PC-9 (cell line): ENCODE measurements at regions not wholly inside any gene's neighbourhood (a gene's known extent, or its start where the extent isn't known, plus 50 kb on each side); places are given as distances from the start of the nearest gene placed in this dataset.

Source experiments
- BruUV-seq: library from RNA; stranded (reverse); fragments of 400-500 nt; replicated peaks from 2 replicates; lab custom pipeline; 2021; lab: Mats Ljungman, UMichigan
- CTCF ChIA-PET: fragments of 300-600 bp; sonication (Branson Sonifier 250); formaldehyde crosslinking; loops from one replicate; lab custom pipeline; 2022; ENCODE audit warnings: antibody characterized with exemption; lab: Charles Lee
- POLR2A ChIA-PET: fragments of 300-600 bp; sonication (Branson Sonifier 250); formaldehyde crosslinking; loops from one replicate; lab custom pipeline; 2022; ENCODE audit warnings: antibody characterized with exemption; ENCODE audit not compliant: unreplicated experiment; lab: Charles Lee
- DNase-seq, 2 experiments: peaks; one replicate each; pipeline versions ENCODE4 v3.0.0 to v3.0.0-alpha.2; 2015 to 2022; ENCODE audit warnings: mixed read lengths in 1 of 2
- H2AFZ ChIP-seq: fragments of 200-600 bp; sonication (generic); 2 replicates; pipeline ENCODE4 v1.8.1; 2017; ENCODE audit warnings: antibody characterized with exemption
- H3F3A ChIP-seq: fragments of 200-600 bp; sonication (generic); 2 replicates; pipeline ENCODE4 v1.8.1; 2017; ENCODE audit warnings: antibody characterized with exemption, mild to moderate bottlenecking, low read depth; ENCODE audit not compliant: insufficient read depth
- H3K27ac ChIP-seq: fragments of 200-600 bp; sonication (generic); 2 replicates; pipeline ENCODE4 v1.6.1; 2016; ENCODE audit warnings: mixed run types
- H3K27me3 ChIP-seq: fragments of 200-600 bp; sonication (generic); 2 replicates; pipeline ENCODE4 v1.6.1; 2016; ENCODE audit warnings: low read depth, mixed run types; ENCODE audit not compliant: insufficient read depth
- H3K36me3 ChIP-seq: fragments of 200-600 bp; sonication (generic); 2 replicates; pipeline ENCODE4 v1.6.1; 2016; ENCODE audit warnings: low read depth, mixed run types
- H3K4me1 ChIP-seq: fragments of 200-600 bp; sonication (generic); replicated peaks from 2 replicates; pipeline ENCODE4 v1.6.1; 2016; ENCODE audit warnings: mixed run types; ENCODE audit not compliant: insufficient read depth
- H3K4me2 ChIP-seq: fragments of 200-600 bp; sonication (generic); 2 replicates; pipeline ENCODE4 v1.6.1; 2017; ENCODE audit warnings: mixed run types
- H3K4me3 ChIP-seq: fragments of 200-600 bp; sonication (generic); 2 replicates; pipeline ENCODE4 v1.6.1; 2016; ENCODE audit warnings: mixed run types
- H3K79me2 ChIP-seq: fragments of 200-600 bp; sonication (generic); 2 replicates; pipeline ENCODE4 v1.6.1; 2017; ENCODE audit warnings: low read depth, mixed run types
- H3K9me2 ChIP-seq: fragments of 200-600 bp; sonication (generic); 2 replicates; pipeline ENCODE4 v1.8.1; 2017; ENCODE audit warnings: mild to moderate bottlenecking; ENCODE audit not compliant: insufficient read depth
- H3K9me3 ChIP-seq: fragments of 200-600 bp; sonication (generic); 2 replicates; pipeline ENCODE4 v1.8.1; 2016; ENCODE audit warnings: low read depth; ENCODE audit not compliant: insufficient read depth
- H4K20me1 ChIP-seq: fragments of 200-600 bp; sonication (generic); 2 replicates; pipeline ENCODE4 v1.8.1; 2017; ENCODE audit not compliant: insufficient read depth
- EZH2 ChIP-seq: fragments of 200-600 bp; sonication (generic); IDR thresholded peaks from 2 replicates; pipeline ENCODE4 v1.8.0; 2017; ENCODE audit warnings: antibody characterized with exemption, low read depth
- intact Hi-C: fragments of 100-400 bp; cut with micrococcal nuclease; formaldehyde crosslinking; loops from one replicate; pipeline ENCODE4 v1.10.0; 2022; ENCODE audit not compliant: unreplicated experiment
- TF ChIP-seq, protein P1 (sequence below): fragments of 200-600 bp; sonication (generic); conservative IDR thresholded peaks from 2 replicates; pipeline ENCODE4 v1.6.1; 2017; ENCODE audit warnings: mixed run types, antibody characterized with exemption, mild to moderate bottlenecking, moderate library complexity

DNA sequence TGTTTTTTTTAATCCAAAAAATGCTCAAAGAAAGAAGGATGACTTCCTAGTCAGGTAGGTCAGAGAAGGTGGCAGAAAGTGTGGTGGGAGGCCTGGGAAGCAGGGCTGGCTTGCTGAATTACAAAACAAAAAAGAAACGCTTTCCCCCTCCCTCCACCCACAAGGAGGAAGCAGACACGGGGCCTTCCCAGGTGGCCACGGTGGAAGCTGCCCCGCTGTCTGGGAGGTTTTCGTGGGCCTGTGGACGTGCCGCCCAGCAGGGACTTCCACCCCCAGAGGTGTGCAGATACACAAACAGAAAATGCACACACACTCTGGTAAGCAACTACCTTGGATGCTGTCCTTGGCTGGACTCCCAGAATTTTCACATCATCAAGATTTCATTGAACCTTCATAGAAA is 198.2 kb upstream of the CDH4 start:
- TF ChIP-seq, protein P1, sequence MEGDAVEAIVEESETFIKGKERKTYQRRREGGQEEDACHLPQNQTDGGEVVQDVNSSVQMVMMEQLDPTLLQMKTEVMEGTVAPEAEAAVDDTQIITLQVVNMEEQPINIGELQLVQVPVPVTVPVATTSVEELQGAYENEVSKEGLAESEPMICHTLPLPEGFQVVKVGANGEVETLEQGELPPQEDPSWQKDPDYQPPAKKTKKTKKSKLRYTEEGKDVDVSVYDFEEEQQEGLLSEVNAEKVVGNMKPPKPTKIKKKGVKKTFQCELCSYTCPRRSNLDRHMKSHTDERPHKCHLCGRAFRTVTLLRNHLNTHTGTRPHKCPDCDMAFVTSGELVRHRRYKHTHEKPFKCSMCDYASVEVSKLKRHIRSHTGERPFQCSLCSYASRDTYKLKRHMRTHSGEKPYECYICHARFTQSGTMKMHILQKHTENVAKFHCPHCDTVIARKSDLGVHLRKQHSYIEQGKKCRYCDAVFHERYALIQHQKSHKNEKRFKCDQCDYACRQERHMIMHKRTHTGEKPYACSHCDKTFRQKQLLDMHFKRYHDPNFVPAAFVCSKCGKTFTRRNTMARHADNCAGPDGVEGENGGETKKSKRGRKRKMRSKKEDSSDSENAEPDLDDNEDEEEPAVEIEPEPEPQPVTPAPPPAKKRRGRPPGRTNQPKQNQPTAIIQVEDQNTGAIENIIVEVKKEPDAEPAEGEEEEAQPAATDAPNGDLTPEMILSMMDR, result no peak
- no peak for TF ChIP-seq EZH2
- no TSS peak for BruUV-seq
- Histone ChIP-seq H3K27ac (no peak overlapping the region), H3K4me2 (no peak overlapping the region), H3K27me3 (peaks cover 84% of the 10 kb centered on the region), H3K79me2 (no peaks in the 10 kb centered on the region), H2AFZ (no peak overlapping the region), H3K9me2 (no peaks in the 10 kb centered on the region), H3K9me3 (no peaks in the 10 kb centered on the region), H3K4me1 (no peaks in the 10 kb centered on the region), H4K20me1 (0 out of 2 replicates have a peak, but pooled peaks cover 3% of the 10 kb centered on the region), H3F3A (no peaks in the 10 kb centered on the region), H3K36me3 (no peaks in the 10 kb centered on the region), H3K4me3 (no peak overlapping the region)
- intact Hi-C loops, result no loop called here
- CTCF ChIA-PET, result no interaction called here
- POLR2A ChIA-PET, result no interaction called here
- DNase-seq, result no peak

GRCh38 chr20:61054411-61054810 is 197.7 kb upstream of the CDH4 start:
- TF ChIP-seq, protein P1, result no peak
- no peak for TF ChIP-seq EZH2
- 0 out of 2 replicates have a peak, but pooled peaks cover 3% of the 10 kb centered on the region for H4K20me1 ChIP-seq
- no TSS peak for BruUV-seq
- H3K4me3 ChIP-seq, result no peak overlapping the region
- no peaks in the 10 kb centered on the region for H3K79me2 ChIP-seq
- CTCF ChIA-PET, result no interaction called here
- H3K9me2 ChIP-seq, result no peaks in the 10 kb centered on the region
- no peak overlapping the region for H3K27ac ChIP-seq
- intact Hi-C loops, result no loop called here
- H3K9me3 ChIP-seq, result no peaks in the 10 kb centered on the region
- no peaks in the 10 kb centered on the region for H3K36me3 ChIP-seq
- H3K4me2 ChIP-seq, result no peak overlapping the region
- POLR2A ChIA-PET, result no interaction called here
- peaks cover 89% of the 10 kb centered on the region for H3K27me3 ChIP-seq
- no peaks in the 10 kb centered on the region for H3F3A ChIP-seq
- H2AFZ ChIP-seq, result no peak overlapping the region
- no peak for DNase-seq
- H3K4me1 ChIP-seq, result no peaks in the 10 kb centered on the region

DNA sequence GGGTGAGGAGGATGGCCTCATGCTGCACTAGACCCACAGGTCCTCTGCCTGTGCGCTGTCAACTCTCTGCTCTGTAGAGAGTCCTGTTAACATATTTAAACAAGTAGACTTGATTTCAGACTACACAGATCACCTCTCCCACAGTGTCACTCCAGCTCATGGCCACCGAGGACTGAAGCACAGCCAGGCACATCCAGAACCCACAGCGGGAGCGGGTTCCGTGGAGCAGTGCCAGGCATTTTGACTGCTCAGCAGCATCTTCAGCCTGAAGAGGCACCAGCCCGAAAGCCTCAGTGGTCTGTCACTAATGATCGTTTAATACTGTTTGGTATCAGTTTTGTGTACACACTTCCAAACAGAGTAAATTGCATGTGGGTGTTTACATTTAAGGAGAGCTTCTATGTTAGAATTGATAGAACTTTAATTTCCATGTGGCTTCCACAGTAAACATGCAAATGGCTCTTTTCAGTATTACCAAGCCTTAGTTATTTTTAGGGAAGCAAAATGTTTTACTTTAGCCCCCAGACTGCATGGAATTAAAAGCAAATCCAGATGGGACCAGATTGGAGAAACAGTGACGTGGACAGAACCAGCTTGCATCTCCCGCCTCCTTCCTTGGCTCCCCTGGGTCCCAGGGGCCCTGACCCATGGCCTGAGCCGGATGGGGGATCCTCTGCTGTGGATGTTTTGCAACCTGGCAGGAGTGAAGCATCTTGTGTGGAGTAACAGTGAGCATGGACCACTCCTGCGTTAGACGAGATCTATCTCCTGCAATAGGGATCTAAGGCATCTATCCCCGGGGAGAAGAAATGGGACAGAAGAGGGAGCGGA is 196.7 kb upstream of the CDH4 start:
- TF ChIP-seq, protein P1, result no peak
- no peak for TF ChIP-seq EZH2
- peaks cover 99% of the 10 kb centered on the region for H3K27me3 ChIP-seq
- H3K79me2 ChIP-seq, result no peaks in the 10 kb centered on the region
- CTCF ChIA-PET, result no interaction called here
- H2AFZ ChIP-seq, result no peak overlapping the region
- no peaks in the 10 kb centered on the region for H3F3A ChIP-seq
- BruUV-seq, result no TSS peak
- no peaks in the 10 kb centered on the region for H3K4me1 ChIP-seq
- 0 out of 2 replicates have a peak, but pooled peaks cover under 1% of the 10 kb centered on the region for H4K20me1 ChIP-seq
- DNase-seq, result no peak
- no peaks in the 10 kb centered on the region for H3K9me3 ChIP-seq
- H3K4me2 ChIP-seq, result no peak overlapping the region
- no peak overlapping the region for H3K4me3 ChIP-seq
- intact Hi-C loops, result no loop called here
- H3K36me3 ChIP-seq, result no peaks in the 10 kb centered on the region
- no peaks in the 10 kb centered on the region for H3K9me2 ChIP-seq
- POLR2A ChIA-PET, result no interaction called here
- H3K27ac ChIP-seq, result no peak overlapping the region
